Loucy (cell line): ENCODE measurements at regions not wholly inside any gene's neighbourhood (a gene's known extent, or its start where the extent isn't known, plus 50 kb on each side); places are given as distances from the start of the nearest gene placed in this dataset.
"Not testable (repeated sequence)": the region's sequence is repeated elsewhere in the genome, so short reads cannot be mapped to it uniquely, and the experiment has no call there.

Experiments
- H2AFZ ChIP-seq: fragments of 200-600 bp; sonication (generic); 2 replicates; pipeline ENCODE4 v1.6.0; 2016; ENCODE audit warnings: antibody characterized with exemption, mild to moderate bottlenecking, low read length, moderate library complexity
- H3F3A ChIP-seq: fragments of 200-600 bp; 2 replicates; pipeline ENCODE4 v1.6.0; 2016; ENCODE audit warnings: antibody characterized with exemption, low read depth, mild to moderate bottlenecking
- H3K27me3 ChIP-seq: fragments of 200-600 bp; sonication (generic); 2 replicates; pipeline ENCODE4 v1.6.1; 2014; ENCODE audit warnings: low read length, mild to moderate bottlenecking; ENCODE audit not compliant: insufficient read depth, poor library complexity, severe bottlenecking
- H3K36me3 ChIP-seq: fragments of 200-600 bp; sonication (generic); 2 replicates; pipeline ENCODE4 v1.6.1; 2016; ENCODE audit warnings: low read length; ENCODE audit not compliant: insufficient read depth
- H3K4me1 ChIP-seq: fragments of 200-600 bp; sonication (generic); 2 replicates; pipeline ENCODE4 v1.5.1; 2014; ENCODE audit warnings: low read length, mild to moderate bottlenecking; ENCODE audit not compliant: insufficient read depth, poor library complexity, severe bottlenecking
- H3K4me2 ChIP-seq: fragments of 200-600 bp; sonication (generic); 2 replicates; pipeline ENCODE4 v1.6.0; 2014; ENCODE audit warnings: antibody characterized with exemption, low read length, low read depth, mild to moderate bottlenecking; ENCODE audit not compliant: poor library complexity, severe bottlenecking
- H3K4me3 ChIP-seq: fragments of 200-600 bp; sonication (generic); 2 replicates; pipeline ENCODE4 v1.5.1; 2014; ENCODE audit warnings: low read length, mild to moderate bottlenecking, mixed read lengths; ENCODE audit not compliant: poor library complexity, severe bottlenecking
- H3K79me2 ChIP-seq: fragments of 200-600 bp; sonication (generic); 2 replicates; pipeline ENCODE4 v1.6.1; 2014; ENCODE audit warnings: low read length; ENCODE audit not compliant: insufficient read depth
- H3K9ac ChIP-seq: fragments of 200-600 bp; sonication (generic); 2 replicates; pipeline ENCODE4 v1.6.0; 2014; ENCODE audit warnings: mild to moderate bottlenecking, low read depth, low read length, moderate library complexity; ENCODE audit not compliant: poor library complexity, severe bottlenecking
- H3K9me2 ChIP-seq: fragments of 200-600 bp; sonication (generic); replicated peaks from 2 replicates; pipeline ENCODE4 v1.6.1; 2016; ENCODE audit warnings: low read depth, low read length, mixed read lengths
- H3K9me3 ChIP-seq: fragments of 200-600 bp; sonication (generic); 2 replicates; pipeline ENCODE4 v1.6.1; 2014; ENCODE audit warnings: mild to moderate bottlenecking, antibody characterized with exemption, low read length, low read depth; ENCODE audit not compliant: insufficient read depth
- H4K20me1 ChIP-seq: fragments of 200-600 bp; sonication (generic); 2 replicates; pipeline ENCODE4 v1.6.0; 2014; ENCODE audit warnings: antibody characterized with exemption, low read length, mild to moderate bottlenecking; ENCODE audit not compliant: insufficient read depth, poor library complexity, severe bottlenecking
- CTCF ChIP-seq: fragments of 200-600 bp; sonication (generic); conservative IDR thresholded peaks from 2 replicates; pipeline ENCODE4 v1.5.1; 2014; ENCODE audit warnings: mild to moderate bottlenecking, antibody characterized with exemption, low read length
- EZH2phosphoT487 ChIP-seq: fragments of 200-600 bp; IDR thresholded peaks from 2 replicates; pipeline ENCODE4 v1.6.1; 2018; ENCODE audit warnings: antibody characterized with exemption, mild to moderate bottlenecking, moderate library complexity, borderline replicate concordance

- H3K79me2 ChIP-seq: no peaks in the 10 kb centered on the region
- no peak overlapping the region for H3K4me3 ChIP-seq
- no peak for TF ChIP-seq CTCF
- no peak for TF ChIP-seq EZH2phosphoT487
- H3K4me1 ChIP-seq: no peaks in the 10 kb centered on the region
- H3K4me2 ChIP-seq: no peak overlapping the region
- no peaks in the 10 kb centered on the region for H3F3A ChIP-seq
- no peaks in the 10 kb centered on the region for H3K9me2 ChIP-seq
- no peaks in the 10 kb centered on the region for H3K36me3 ChIP-seq
- H4K20me1 ChIP-seq: no peaks in the 10 kb centered on the region
- H3K9ac ChIP-seq: no peak overlapping the region
- no peak overlapping the region for H2AFZ ChIP-seq
- H3K27me3 ChIP-seq: no peaks in the 10 kb centered on the region
- no peaks in the 10 kb centered on the region for H3K9me3 ChIP-seq
Observed at GRCh38 chr5:30149526-30149925, 1044.0 kb upstream of the CDH6 start.

GRCh38 chr5:30147976-30148375 lies 1045.5 kb upstream of the CDH6 start:
- H3K4me3 ChIP-seq: no peak overlapping the region
- H3F3A ChIP-seq: no peaks in the 10 kb centered on the region
- no peak for TF ChIP-seq CTCF
- no peak for TF ChIP-seq EZH2phosphoT487
- no peaks in the 10 kb centered on the region; the same call in 1 of the 2 replicates for H3K9me3 ChIP-seq
- no peaks in the 10 kb centered on the region for H3K79me2 ChIP-seq
- no peaks in the 10 kb centered on the region for H3K27me3 ChIP-seq
- H3K9ac ChIP-seq: no peak overlapping the region
- no peaks in the 10 kb centered on the region for H3K9me2 ChIP-seq
- H3K4me1 ChIP-seq: no peaks in the 10 kb centered on the region
- no peak overlapping the region for H2AFZ ChIP-seq
- no peak overlapping the region for H3K4me2 ChIP-seq
- no peaks in the 10 kb centered on the region for H3K36me3 ChIP-seq
- H4K20me1 ChIP-seq: no peaks in the 10 kb centered on the region

- not testable (repeated sequence) for H3K4me2 ChIP-seq, H3K9me2 ChIP-seq, H3K9ac ChIP-seq, H2AFZ ChIP-seq, H3F3A ChIP-seq, H4K20me1 ChIP-seq, H3K4me1 ChIP-seq, H3K36me3 ChIP-seq, H3K27me3 ChIP-seq, H3K79me2 ChIP-seq, H3K9me3 ChIP-seq, H3K4me3 ChIP-seq
Observed at GRCh38 chr5:30144059-30144458, 1049.4 kb upstream of the CDH6 start.

GRCh38 chr5:30142432-30142831 lies 1051.1 kb upstream of the CDH6 start:
- no peaks in the 10 kb centered on the region for H4K20me1 ChIP-seq
- no peaks in the 10 kb centered on the region; the same call in 1 of the 2 replicates for H3K9me3 ChIP-seq
- H3K36me3 ChIP-seq: no peaks in the 10 kb centered on the region
- H3K79me2 ChIP-seq: no peaks in the 10 kb centered on the region
- H3K9ac ChIP-seq: no peak overlapping the region
- no peaks in the 10 kb centered on the region for H3F3A ChIP-seq
- no peaks in the 10 kb centered on the region for H3K27me3 ChIP-seq
- no peak overlapping the region for H3K4me3 ChIP-seq
- no peaks in the 10 kb centered on the region for H3K4me1 ChIP-seq
- no peak overlapping the region for H3K4me2 ChIP-seq
- no peak for TF ChIP-seq EZH2phosphoT487
- no peaks in the 10 kb centered on the region for H3K9me2 ChIP-seq
- H2AFZ ChIP-seq: no peak overlapping the region
